Kidney capillary endothelial cell (primary cell): ENCODE measurements at regions not wholly inside any gene's neighbourhood (a gene's known extent, or its start where the extent isn't known, plus 50 kb on each side); places are given as distances from the start of the nearest gene placed in this dataset.

Source experiments
- DNase-seq: peaks from one replicate; pipeline ENCODE4 v3.0.0-alpha.2; 2018; ENCODE audit warnings: low spot score

- no peak for DNase-seq
These were observed 827.1 kb downstream of the TBC1D22A start for GRCh38 chr22:47589271-47590250.

GRCh38 chr22:47588578-47588960 lies 826.1 kb downstream of the TBC1D22A start:
- no peak for DNase-seq

GRCh38 chr22:47587861-47588577 lies 825.6 kb downstream of the TBC1D22A start:
- no peak for DNase-seq

GRCh38 chr22:47587361-47587760 lies 824.9 kb downstream of the TBC1D22A start:
- no peak for DNase-seq

GRCh38 chr22:47586946-47587345 lies 824.5 kb downstream of the TBC1D22A start:
- DNase-seq, result no peak

GRCh38 chr22:47586038-47586437 lies 823.6 kb downstream of the TBC1D22A start:
- DNase-seq, result no peak

GRCh38 chr22:47583959-47584562 lies 821.6 kb downstream of the TBC1D22A start:
- no peak for DNase-seq

- no peak for DNase-seq
These were observed 819.6 kb downstream of the TBC1D22A start for GRCh38 chr22:47582067-47582466.

GRCh38 chr22:47580121-47580520 lies 817.7 kb downstream of the TBC1D22A start:
- no peak for DNase-seq

- DNase-seq, result no peak
These were observed 814.5 kb downstream of the TBC1D22A start for GRCh38 chr22:47576908-47577307.

- no peak for DNase-seq
These were observed 812.8 kb downstream of the TBC1D22A start for GRCh38 chr22:47575291-47575690.

- no peak for DNase-seq
These were observed 812.1 kb downstream of the TBC1D22A start for GRCh38 chr22:47574556-47574955.

GRCh38 chr22:47573141-47573540 lies 810.7 kb downstream of the TBC1D22A start:
- DNase-seq, result no peak

- no peak for DNase-seq
These were observed 810.0 kb downstream of the TBC1D22A start for GRCh38 chr22:47572443-47572842.

GRCh38 chr22:47571616-47572015 lies 809.2 kb downstream of the TBC1D22A start:
- no peak for DNase-seq

- DNase-seq, result no peak
These were observed 808.4 kb downstream of the TBC1D22A start for GRCh38 chr22:47570851-47571250.

- no peak for DNase-seq
These were observed 807.8 kb downstream of the TBC1D22A start for GRCh38 chr22:47570300-47570685.

GRCh38 chr22:47569389-47570299 lies 807.2 kb downstream of the TBC1D22A start:
- DNase-seq, result no peak

GRCh38 chr22:47568700-47569099 lies 806.2 kb downstream of the TBC1D22A start:
- no peak for DNase-seq

GRCh38 chr22:47567126-47568090 lies 805.0 kb downstream of the TBC1D22A start:
- no peak for DNase-seq
